ENCODE measurements at regions not wholly inside any gene's neighbourhood (a gene's known extent, or its start where the extent isn't known, plus 50 kb on each side); places are given as distances from the start of the nearest gene placed in this dataset.
"Not testable (repeated sequence)": the region's sequence is repeated elsewhere in the genome, so short reads cannot be mapped to it uniquely, and the experiment has no call there.

GRCh38 chr3:27565201-27565852 is 81.1 kb upstream of the SLC4A7 start:
- no peak overlapping the region for H3K4me3 ChIP-seq (ENCODE audit: low read depth, low read length)
- no peak for DNase-seq (ENCODE audit: low read depth)

GRCh38 chr3:27561576-27561975 is 77.4 kb upstream of the SLC4A7 start:
- H3K4me3 ChIP-seq (ENCODE audit: low read depth, low read length), result no peak overlapping the region
- DNase-seq (ENCODE audit: low read depth), result no peak

- H3K4me3 ChIP-seq (ENCODE audit: low read depth, low read length), result no peak overlapping the region
Measured at GRCh38 chr3:27560484-27561056, 76.4 kb upstream of the SLC4A7 start.

GRCh38 chr3:27559835-27560234 is 75.7 kb upstream of the SLC4A7 start:
- DNase-seq (ENCODE audit: low read depth), result peak; percentile 76
- H3K4me3 ChIP-seq (ENCODE audit: low read depth, low read length), result no peak overlapping the region

More at GRCh38 chr3:27560484-27561056, 76.4 kb upstream of the SLC4A7 start:
- no peak for DNase-seq (ENCODE audit: low read depth)

GRCh38 chr3:27559381-27559780 is 75.2 kb upstream of the SLC4A7 start:
- DNase-seq (ENCODE audit: low read depth), result no peak
- H3K4me3 ChIP-seq (ENCODE audit: low read depth, low read length), result no peak overlapping the region

GRCh38 chr3:27557411-27557810 is 73.2 kb upstream of the SLC4A7 start:
- no peak for DNase-seq (ENCODE audit: low read depth)
- no peak overlapping the region for H3K4me3 ChIP-seq (ENCODE audit: low read depth, low read length)

- H3K4me3 ChIP-seq (ENCODE audit: low read depth, low read length), result no peak overlapping the region
- DNase-seq (ENCODE audit: low read depth), result no peak
Measured at GRCh38 chr3:27556887-27557286, 72.7 kb upstream of the SLC4A7 start.

GRCh38 chr3:27554706-27555105 is 70.5 kb upstream of the SLC4A7 start:
- no peak overlapping the region for H3K4me3 ChIP-seq (ENCODE audit: low read depth, low read length)
- no peak for DNase-seq (ENCODE audit: low read depth)

- no peak overlapping the region for H3K4me3 ChIP-seq (ENCODE audit: low read depth, low read length)
- no peak for DNase-seq (ENCODE audit: low read depth)
Measured at GRCh38 chr3:27553886-27554540, 69.8 kb upstream of the SLC4A7 start.

GRCh38 chr3:27552708-27553107 is 68.5 kb upstream of the SLC4A7 start:
- H3K4me3 ChIP-seq (ENCODE audit: low read depth, low read length); DNase-seq (ENCODE audit: low read depth): not testable (repeated sequence)

- H3K4me3 ChIP-seq (ENCODE audit: low read depth, low read length); DNase-seq (ENCODE audit: low read depth): not testable (repeated sequence)
Measured at GRCh38 chr3:27551413-27551812, 67.2 kb upstream of the SLC4A7 start.

GRCh38 chr3:27545061-27545460 is 60.9 kb upstream of the SLC4A7 start:
- no peak overlapping the region for H3K4me3 ChIP-seq (ENCODE audit: low read depth, low read length)

GRCh38 chr3:27544372-27544865 is 60.2 kb upstream of the SLC4A7 start:
- peak; percentile 84 for DNase-seq (ENCODE audit: low read depth)
- no peak overlapping the region for H3K4me3 ChIP-seq (ENCODE audit: low read depth, low read length)

More at GRCh38 chr3:27545061-27545460, 60.9 kb upstream of the SLC4A7 start:
- no peak for DNase-seq (ENCODE audit: low read depth)

GRCh38 chr3:27542476-27542875 is 58.3 kb upstream of the SLC4A7 start:
- DNase-seq (ENCODE audit: low read depth), result no peak
- no peak overlapping the region for H3K4me3 ChIP-seq (ENCODE audit: low read depth, low read length)

- no peak for DNase-seq (ENCODE audit: low read depth)
- H3K4me3 ChIP-seq (ENCODE audit: low read depth, low read length), result no peak overlapping the region
Measured at GRCh38 chr3:27540231-27540630, 56.0 kb upstream of the SLC4A7 start.

GRCh38 chr3:27536491-27536890 is 52.3 kb upstream of the SLC4A7 start:
- H3K4me3 ChIP-seq (ENCODE audit: low read depth, low read length), result no peak overlapping the region
- no peak for DNase-seq (ENCODE audit: low read depth)

- no peak overlapping the region for H3K4me3 ChIP-seq (ENCODE audit: low read depth, low read length)
- DNase-seq (ENCODE audit: low read depth), result no peak
Measured at GRCh38 chr3:27535809-27536392, 51.7 kb upstream of the SLC4A7 start.

- H3K4me3 ChIP-seq (ENCODE audit: low read depth, low read length), result no peak overlapping the region
- peak; percentile 96 for DNase-seq (ENCODE audit: low read depth)
Measured at GRCh38 chr3:27533718-27534573, 49.8 kb upstream of the SLC4A7 start.
